ENCODE measurements at regions not wholly inside any gene's neighbourhood (a gene's known extent, or its start where the extent isn't known, plus 50 kb on each side); places are given as distances from the start of the nearest gene placed in this dataset.

DNA sequence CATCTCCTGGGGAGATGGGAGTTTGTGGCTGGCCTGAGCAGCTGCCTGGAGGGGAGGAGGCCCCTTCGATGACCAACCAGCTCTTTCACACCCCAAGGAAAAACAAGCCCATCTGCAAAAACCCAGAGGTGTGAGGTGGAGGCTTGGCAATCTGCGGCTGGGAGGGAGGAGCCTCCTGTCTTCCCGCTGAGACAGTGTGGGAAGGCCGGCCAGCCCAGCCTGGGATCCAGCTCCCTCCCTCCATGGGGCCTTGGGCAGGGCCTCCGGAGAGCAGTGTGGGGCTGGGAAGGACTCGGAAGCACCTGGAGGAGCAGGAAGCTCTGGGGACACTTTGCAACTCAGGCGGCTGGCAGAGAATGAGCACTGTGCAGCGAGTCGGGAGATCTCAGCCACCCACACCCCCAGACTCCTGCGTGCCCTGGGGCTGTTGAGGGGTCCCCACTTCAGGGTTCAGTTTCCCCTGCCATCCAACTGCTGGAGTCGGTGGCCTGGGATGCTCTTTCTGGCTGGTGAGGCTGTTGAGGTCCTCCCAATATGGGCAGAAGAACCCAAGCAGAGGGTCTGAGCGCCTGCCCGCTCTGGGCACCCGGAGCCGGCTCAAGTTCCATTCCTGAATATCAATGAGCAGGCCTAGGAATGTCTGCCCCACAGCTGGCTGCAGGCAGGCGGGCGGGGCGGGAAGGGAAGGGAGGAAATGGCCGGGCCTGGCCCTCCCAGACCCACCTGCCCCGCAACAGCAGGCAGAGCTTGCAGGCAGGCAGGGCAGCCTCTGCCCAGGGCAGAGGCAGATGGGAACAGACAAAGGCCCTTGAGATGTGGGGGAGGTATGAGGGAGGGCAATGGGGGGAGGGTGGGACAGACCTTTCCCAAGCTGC is 101.1 kb downstream of the FGF18 start:
- DNase-seq, result no peak
- TF ChIP-seq, protein P1, sequence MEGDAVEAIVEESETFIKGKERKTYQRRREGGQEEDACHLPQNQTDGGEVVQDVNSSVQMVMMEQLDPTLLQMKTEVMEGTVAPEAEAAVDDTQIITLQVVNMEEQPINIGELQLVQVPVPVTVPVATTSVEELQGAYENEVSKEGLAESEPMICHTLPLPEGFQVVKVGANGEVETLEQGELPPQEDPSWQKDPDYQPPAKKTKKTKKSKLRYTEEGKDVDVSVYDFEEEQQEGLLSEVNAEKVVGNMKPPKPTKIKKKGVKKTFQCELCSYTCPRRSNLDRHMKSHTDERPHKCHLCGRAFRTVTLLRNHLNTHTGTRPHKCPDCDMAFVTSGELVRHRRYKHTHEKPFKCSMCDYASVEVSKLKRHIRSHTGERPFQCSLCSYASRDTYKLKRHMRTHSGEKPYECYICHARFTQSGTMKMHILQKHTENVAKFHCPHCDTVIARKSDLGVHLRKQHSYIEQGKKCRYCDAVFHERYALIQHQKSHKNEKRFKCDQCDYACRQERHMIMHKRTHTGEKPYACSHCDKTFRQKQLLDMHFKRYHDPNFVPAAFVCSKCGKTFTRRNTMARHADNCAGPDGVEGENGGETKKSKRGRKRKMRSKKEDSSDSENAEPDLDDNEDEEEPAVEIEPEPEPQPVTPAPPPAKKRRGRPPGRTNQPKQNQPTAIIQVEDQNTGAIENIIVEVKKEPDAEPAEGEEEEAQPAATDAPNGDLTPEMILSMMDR (IDR thresholded peaks at IDR 0.05), result no peak
- TF ChIP-seq EZH2 (IDR thresholded peaks at IDR 0.05; ENCODE audit: borderline replicate concordance, insufficient read depth, low read depth, low read length, poor library complexity, severe bottlenecking), result no peak
- Histone ChIP-seq H3K27me3 (replicated peaks in 1 of 4; ENCODE audit: control extremely low read depth in 1 of 4, control insufficient read depth in 3 of 4, insufficient read depth in 4 of 4, low read length in 3 of 4) (no peaks in the 10 kb centered on the region), H3K4me1 (ENCODE audit: control insufficient read depth in 2 of 2, insufficient read depth in 2 of 2, low read length in 2 of 2) (no peaks in the 10 kb centered on the region), H3K9me3 (ENCODE audit: control extremely low read depth in 1 of 3, control insufficient read depth in 2 of 3, insufficient read depth in 1 of 3, low read length in 2 of 3) (no peaks in the 10 kb centered on the region), H2AFZ (ENCODE audit: insufficient read depth, low read depth, low read length, poor library complexity, severe bottlenecking) (no peak overlapping the region), H3K36me3 (replicated peaks in 1 of 2; ENCODE audit: control extremely low read depth in 1 of 2, control insufficient read depth in 1 of 2, extremely low read depth in 1 of 2, insufficient read depth in 2 of 2, low read length in 1 of 2) (no peaks in the 10 kb centered on the region), H3K9ac (ENCODE audit: low read length) (no peak overlapping the region), H3K79me2 (ENCODE audit: control insufficient read depth, insufficient read depth, low read length) (no peaks in the 10 kb centered on the region), H4K20me1 (ENCODE audit: control insufficient read depth, insufficient read depth, low read length, poor library complexity, severe bottlenecking) (no peaks in the 10 kb centered on the region), H3K27ac (ENCODE audit: low read length in 2 of 2) (no peak overlapping the region), H3K4me3 (ENCODE audit: control extremely low read depth in 1 of 5, extremely low read depth in 1 of 5, insufficient read depth in 1 of 5, low read depth in 2 of 5, low read length in 4 of 5) (no peak overlapping the region), H3K4me2 (replicated peaks; ENCODE audit: low read depth, low read length, poor library complexity, severe bottlenecking) (no peak overlapping the region)
- Mint-ChIP-seq H3K27ac (no peak overlapping the region), H3K4me3 (no peak overlapping the region), H3K27me3 (peaks cover 11% of the 10 kb centered on the region), H3K4me1 (no peaks in the 10 kb centered on the region), H3K9me3 (ENCODE audit: insufficient read depth) (no peaks in the 10 kb centered on the region)
- 92% methylated on average over 17 of the region's 20 CpGs for WGBS (ENCODE audit: insufficient coverage)
- intact Hi-C loops (cut with micrococcal nuclease), result no loop called here
- ChIA-PET POLR2A (no interaction called here), CTCF (no interaction called here)
- ATAC-seq (ENCODE audit: low read depth), result no peak

DNA sequence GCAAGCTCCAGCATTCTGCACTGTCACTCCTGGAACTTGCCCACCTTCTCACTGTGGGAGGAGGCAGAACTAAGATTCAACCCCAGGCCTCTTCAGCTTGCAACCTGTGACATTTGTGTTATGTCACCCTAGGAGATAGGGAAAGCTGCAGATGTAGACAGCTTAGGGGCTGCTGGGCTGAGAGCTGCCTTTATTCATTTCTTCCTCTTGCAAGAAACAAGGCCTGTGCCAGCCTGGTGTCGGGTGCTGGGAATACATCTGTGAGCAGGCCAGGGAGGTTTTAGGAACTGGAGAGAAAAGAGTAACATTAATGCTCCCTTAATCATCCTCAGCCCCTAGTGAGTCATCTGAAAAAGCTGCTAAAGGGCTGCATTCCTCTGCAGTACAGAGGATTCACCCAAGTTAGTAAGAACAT is 101.8 kb downstream of the FGF18 start:
- CTCF ChIA-PET, result no interaction called here
- no peak overlapping the region for H3K9ac ChIP-seq (ENCODE audit: low read length)
- DNase-seq, result no peak

More for the DNA sequence above, 101.8 kb downstream of the FGF18 start:
- intact Hi-C loops (cut with micrococcal nuclease), result no loop called here
- Histone ChIP-seq H3K27me3 (replicated peaks in 1 of 4; ENCODE audit: control extremely low read depth in 1 of 4, control insufficient read depth in 3 of 4, insufficient read depth in 4 of 4, low read length in 3 of 4) (no peaks in the 10 kb centered on the region), H3K4me3 (ENCODE audit: control extremely low read depth in 1 of 5, extremely low read depth in 1 of 5, insufficient read depth in 1 of 5, low read depth in 2 of 5, low read length in 4 of 5) (no peak overlapping the region), H3K4me2 (replicated peaks; ENCODE audit: low read depth, low read length, poor library complexity, severe bottlenecking) (no peak overlapping the region), H3K27ac (ENCODE audit: low read length in 2 of 2) (no peak overlapping the region), H3K4me1 (ENCODE audit: control insufficient read depth in 2 of 2, insufficient read depth in 2 of 2, low read length in 2 of 2) (no peaks in the 10 kb centered on the region), H3K9me3 (ENCODE audit: control extremely low read depth in 1 of 3, control insufficient read depth in 2 of 3, insufficient read depth in 1 of 3, low read length in 2 of 3) (no peaks in the 10 kb centered on the region), H4K20me1 (ENCODE audit: control insufficient read depth, insufficient read depth, low read length, poor library complexity, severe bottlenecking) (no peaks in the 10 kb centered on the region), H3K79me2 (ENCODE audit: control insufficient read depth, insufficient read depth, low read length) (no peaks in the 10 kb centered on the region), H2AFZ (ENCODE audit: insufficient read depth, low read depth, low read length, poor library complexity, severe bottlenecking) (no peak overlapping the region), H3K36me3 (replicated peaks in 1 of 2; ENCODE audit: control extremely low read depth in 1 of 2, control insufficient read depth in 1 of 2, extremely low read depth in 1 of 2, insufficient read depth in 2 of 2, low read length in 1 of 2) (no peaks in the 10 kb centered on the region)
- no peak for ATAC-seq (ENCODE audit: low read depth)
- Mint-ChIP-seq H3K27ac (no peak overlapping the region), H3K4me3 (no peak overlapping the region), H3K9me3 (ENCODE audit: insufficient read depth) (no peaks in the 10 kb centered on the region), H3K27me3 (peaks cover 11% of the 10 kb centered on the region), H3K4me1 (no peaks in the 10 kb centered on the region)
- POLR2A ChIA-PET, result no interaction called here
- no CpG with 5 or more reads among the region's 1 CpG for WGBS (ENCODE audit: insufficient coverage)
- TF ChIP-seq, protein P1 (IDR thresholded peaks at IDR 0.05), result no peak
